ENCODE measurements at regions not wholly inside any gene's neighbourhood (a gene's known extent, or its start where the extent isn't known, plus 50 kb on each side); places are given as distances from the start of the nearest gene placed in this dataset.

DNA sequence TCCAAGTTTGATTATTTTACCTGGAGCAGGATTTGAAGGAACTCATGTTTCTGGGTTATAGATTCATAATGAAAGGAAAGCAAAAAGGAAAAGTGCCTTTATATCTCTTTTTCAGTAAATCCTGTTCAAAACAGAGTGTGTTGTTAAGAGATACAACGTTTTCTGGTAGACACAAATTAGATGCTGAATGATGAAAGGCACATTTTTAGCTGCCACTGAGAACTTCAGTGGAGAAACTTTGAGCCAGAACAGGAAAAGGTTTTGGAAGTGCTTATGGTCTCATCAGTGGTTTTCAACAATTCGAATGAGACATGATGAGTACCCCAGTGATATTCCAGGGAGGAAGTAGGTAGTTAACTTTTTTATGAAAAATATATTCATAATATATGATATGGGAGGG, 338.0 kb upstream of the C1orf87 start:
- DNase-seq, result no peak

- DNase-seq, result no peak
Measured at GRCh38 chr1:60402816-60403215, 329.2 kb upstream of the C1orf87 start.

DNA sequence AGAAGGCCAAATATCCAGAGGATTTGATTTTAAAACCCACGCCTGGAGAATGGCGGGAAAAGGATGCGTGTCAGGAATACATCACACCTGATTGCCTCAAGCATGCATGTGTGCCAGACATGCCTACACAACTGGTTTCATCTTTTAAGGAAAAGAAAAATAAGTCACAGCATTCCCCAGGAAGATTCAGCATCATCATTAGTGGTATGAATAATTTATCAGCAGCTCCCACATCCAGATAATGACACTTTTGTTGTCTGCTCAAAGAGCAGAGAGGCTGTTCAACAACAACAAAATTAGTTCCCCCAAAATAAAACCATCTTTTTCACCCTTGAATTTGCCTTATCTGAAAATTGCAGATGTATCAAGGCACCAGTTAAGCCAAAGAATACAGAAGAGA, 328.6 kb upstream of the C1orf87 start:
- DNase-seq, result no peak

- no peak for DNase-seq
Measured at GRCh38 chr1:60394436-60394835, 320.9 kb upstream of the C1orf87 start.

DNA sequence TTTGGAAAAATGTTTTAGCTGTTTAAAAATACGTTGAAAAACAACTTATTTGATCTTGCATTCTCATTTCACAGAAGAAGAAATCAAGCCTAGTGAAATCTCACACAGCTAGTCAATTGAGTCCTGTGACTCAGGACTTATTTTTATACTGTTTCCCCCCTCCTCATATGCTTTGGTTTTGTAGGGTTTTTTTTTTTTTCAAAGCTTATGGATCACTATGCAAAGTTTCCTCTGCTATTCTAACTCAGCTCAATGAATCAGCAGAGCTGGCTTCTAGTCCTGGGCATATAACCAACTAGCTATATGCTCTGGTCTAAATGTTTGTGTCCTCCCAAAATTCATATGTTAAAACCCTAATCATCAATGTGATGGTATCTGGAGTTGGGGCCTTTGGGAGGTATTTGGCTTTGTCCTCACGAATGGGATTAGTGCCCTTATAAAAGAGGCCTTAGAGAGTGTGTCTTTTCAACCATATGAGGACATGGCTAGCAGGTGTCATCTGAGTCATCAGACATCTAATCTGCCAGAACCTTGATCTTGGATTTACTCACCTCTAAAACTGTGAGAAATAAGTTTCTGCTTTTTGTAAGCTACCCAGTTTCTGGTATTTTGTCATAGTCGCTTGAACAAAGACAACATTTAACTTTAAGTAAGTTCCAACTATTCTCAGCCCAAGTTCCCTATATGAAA, 317.2 kb upstream of the C1orf87 start:
- no peak for DNase-seq

- DNase-seq, result peak; percentile 47
Measured at GRCh38 chr1:60388092-60388987, 314.8 kb upstream of the C1orf87 start.

GRCh38 chr1:60387175-60387574, 313.6 kb upstream of the C1orf87 start:
- DNase-seq, result no peak

- no peak for DNase-seq
Measured at GRCh38 chr1:60386249-60386648, 312.7 kb upstream of the C1orf87 start.

DNA sequence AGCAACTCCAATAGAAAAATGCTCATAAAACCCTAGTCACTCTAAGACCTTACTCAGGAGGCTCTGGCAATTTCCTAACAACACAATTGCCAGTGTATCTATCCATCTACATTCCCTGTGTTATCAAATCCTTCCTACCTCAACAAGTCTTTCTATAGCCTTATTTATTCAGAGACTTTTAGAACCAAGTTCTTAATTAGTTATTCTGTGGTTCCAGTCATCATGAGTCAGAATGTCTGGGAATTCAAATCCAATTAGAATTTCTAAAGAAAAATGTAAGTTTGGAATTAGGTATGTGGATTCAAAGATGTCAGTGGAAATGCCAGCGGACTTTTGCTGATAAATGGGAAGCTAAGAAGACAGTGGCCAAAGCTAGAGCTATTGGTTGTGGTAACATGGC, 302.6 kb upstream of the C1orf87 start:
- no peak for DNase-seq

DNA sequence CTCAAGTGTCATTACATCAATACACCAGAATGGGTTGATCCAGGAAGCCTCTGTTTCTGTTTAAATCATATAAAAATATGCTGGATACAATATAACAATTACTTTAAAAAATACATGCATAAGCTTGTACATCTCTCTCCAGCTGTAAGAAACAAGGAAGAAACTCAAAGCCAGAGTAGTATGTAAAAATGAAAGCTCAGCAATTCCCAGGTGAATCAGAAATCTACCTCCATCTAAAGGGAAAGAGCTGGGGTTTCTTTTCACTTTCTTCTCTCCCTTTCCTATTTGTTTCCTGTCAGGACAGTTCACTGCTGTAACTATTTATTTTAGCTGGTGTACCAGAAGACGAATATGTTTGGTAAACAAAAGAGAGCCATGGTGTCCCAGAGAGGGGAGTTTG, 301.0 kb upstream of the C1orf87 start:
- no peak for DNase-seq

DNA sequence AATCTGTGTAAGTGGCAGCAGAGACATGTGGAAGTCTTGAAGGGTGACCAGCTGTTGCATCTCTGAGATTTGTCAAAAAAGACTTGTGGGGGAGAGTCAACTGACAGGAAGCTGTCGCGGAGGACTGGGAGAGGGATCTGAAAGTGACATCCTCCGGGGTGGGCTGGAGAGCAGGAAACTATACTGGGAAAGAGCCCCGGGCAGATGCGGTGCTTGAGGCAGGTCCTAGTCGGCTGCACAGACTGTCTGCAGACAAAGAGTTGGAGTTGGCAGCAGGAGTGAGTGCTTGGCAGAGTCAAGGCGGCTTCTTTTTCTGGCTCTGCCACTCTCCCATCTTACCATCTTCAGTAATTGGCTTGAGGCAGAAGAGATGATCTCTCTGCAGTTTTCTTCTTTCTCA, 294.0 kb upstream of the C1orf87 start:
- no peak for DNase-seq

DNA sequence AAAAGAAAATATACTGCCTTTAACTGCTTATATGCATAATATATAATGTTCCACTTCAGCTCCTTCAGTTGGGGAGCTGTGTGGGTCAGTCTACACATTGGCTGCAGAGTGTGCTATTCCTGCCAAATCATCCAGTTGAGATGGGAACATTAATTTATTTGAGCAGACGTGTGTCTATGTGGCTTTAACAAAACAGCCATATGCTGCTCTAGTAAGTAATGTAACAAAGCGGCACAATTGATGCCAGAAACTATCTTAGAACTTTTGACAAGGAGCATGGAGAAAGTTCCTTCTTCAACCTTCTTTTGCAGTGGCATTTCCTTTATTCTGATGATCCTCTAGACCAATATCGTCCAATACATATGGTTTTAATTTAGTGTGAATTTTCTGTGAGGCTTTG, 285.9 kb upstream of the C1orf87 start:
- DNase-seq, result no peak

- no peak for DNase-seq
Measured at GRCh38 chr1:60350531-60350930, 277.0 kb upstream of the C1orf87 start.

GRCh38 chr1:60348884-60349283, 275.3 kb upstream of the C1orf87 start:
- DNase-seq, result no peak

GRCh38 chr1:60345621-60346020, 272.1 kb upstream of the C1orf87 start:
- DNase-seq, result no peak

DNA sequence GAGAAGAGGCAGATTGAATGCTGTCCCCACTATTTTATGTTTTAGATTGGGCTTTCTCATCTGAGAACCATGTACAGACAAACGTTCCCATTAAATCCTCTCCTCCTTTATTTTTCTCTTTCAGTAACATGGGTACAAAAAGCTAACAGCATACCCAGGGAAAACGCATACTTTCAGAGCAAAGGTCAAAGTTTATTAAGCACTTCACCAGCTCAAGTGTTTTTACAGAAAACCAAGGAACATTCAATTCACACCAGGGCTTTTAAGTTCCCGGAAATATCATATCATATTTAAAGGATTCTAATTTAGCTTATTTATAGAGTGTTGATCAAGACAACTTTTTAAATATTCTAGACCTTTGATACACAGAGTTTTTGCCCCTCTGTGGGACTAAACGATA, 271.5 kb upstream of the C1orf87 start:
- no peak for DNase-seq

DNA sequence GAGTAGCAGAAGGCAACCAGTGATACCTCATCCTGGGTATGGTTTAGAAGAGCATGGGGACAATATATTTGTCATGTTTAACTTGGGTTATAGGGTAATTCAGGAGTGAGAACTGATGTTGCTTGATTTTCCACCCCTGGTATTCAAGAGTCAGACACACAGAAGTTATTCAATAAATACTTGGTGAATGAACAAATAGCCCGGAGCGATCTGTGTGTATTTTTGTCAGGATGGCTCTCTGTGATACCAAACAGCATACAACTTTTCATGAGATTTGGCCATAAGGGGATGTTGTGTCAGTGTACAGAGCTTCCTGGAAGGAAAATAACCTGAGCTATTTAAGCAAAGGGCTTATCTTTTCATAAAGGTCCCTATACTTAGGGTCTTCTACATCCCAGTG, 270.2 kb upstream of the C1orf87 start:
- DNase-seq, result no peak

DNA sequence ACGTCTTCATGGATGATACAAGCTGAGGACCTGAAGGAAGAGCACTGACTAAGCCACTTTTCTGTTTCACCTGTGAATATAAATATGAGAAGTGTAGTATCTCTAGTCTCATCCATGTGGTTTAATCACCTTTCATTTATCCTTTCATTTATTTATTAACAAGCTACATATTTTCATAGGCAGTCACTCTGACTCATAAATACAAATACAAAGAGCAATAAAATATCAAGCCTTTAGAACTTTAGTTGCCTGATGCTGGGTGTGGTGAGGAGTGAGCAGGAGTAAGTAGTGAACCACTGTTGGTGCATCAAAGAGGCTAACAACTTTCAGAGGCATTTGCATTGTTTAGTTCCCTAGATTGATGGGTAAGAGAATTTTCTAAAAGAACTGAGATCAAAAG, 269.0 kb upstream of the C1orf87 start:
- DNase-seq, result no peak

GRCh38 chr1:60341274-60341673, 267.7 kb upstream of the C1orf87 start:
- no peak for DNase-seq

GRCh38 chr1:60331647-60332046, 258.1 kb upstream of the C1orf87 start:
- DNase-seq, result no peak

- DNase-seq, result no peak
Measured at GRCh38 chr1:60329651-60330050, 256.1 kb upstream of the C1orf87 start.

DNA sequence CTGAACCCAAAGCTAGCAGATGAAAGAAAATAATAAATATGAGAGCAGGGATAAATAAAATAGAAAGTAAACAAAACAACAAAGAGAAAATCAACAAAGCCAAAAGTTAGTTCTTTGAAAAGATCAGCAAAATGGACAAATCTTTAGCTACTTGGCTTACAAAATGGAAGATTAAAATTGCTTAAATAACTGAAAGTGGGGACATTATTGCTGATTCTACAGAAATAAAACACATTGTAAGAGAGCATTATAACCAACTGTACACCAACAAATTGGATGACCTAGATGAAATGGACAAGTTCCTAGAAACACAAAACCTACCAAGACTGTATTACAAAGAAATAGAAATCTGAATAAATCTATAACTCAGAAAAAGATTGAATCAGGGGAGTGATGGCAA, 238.3 kb upstream of the C1orf87 start:
- no peak for DNase-seq

DNA sequence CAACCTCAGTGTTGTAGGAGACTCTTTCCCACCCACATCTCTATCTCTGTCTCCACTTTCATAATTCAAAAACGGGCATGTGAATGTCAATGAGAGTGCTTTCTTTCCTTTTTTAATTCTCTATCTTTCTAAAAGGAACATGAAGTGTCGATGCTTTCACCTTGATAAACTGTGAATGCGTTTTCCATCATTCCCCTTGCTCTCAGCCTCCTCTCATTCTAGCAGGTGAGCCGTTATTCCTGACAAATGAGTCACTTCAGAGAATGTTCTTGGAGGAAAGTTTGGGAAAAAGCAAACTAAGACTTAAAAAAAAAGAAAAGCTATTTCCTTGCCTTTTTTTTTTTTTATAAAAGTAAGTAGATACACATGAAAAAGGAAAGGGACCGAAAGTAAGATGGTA, 226.0 kb upstream of the C1orf87 start:
- DNase-seq, result no peak

- no peak for DNase-seq
Measured at GRCh38 chr1:60298290-60298689, 224.7 kb upstream of the C1orf87 start.

- DNase-seq, result no peak
Measured at GRCh38 chr1:60296794-60297193, 223.2 kb upstream of the C1orf87 start.
